ENCODE measurements at regions not wholly inside any gene's neighbourhood (a gene's known extent, or its start where the extent isn't known, plus 50 kb on each side); places are given as distances from the start of the nearest gene placed in this dataset.
A peak's percentile ranks its signal among the peaks of the same experiment; 100 is the strongest.

DNA sequence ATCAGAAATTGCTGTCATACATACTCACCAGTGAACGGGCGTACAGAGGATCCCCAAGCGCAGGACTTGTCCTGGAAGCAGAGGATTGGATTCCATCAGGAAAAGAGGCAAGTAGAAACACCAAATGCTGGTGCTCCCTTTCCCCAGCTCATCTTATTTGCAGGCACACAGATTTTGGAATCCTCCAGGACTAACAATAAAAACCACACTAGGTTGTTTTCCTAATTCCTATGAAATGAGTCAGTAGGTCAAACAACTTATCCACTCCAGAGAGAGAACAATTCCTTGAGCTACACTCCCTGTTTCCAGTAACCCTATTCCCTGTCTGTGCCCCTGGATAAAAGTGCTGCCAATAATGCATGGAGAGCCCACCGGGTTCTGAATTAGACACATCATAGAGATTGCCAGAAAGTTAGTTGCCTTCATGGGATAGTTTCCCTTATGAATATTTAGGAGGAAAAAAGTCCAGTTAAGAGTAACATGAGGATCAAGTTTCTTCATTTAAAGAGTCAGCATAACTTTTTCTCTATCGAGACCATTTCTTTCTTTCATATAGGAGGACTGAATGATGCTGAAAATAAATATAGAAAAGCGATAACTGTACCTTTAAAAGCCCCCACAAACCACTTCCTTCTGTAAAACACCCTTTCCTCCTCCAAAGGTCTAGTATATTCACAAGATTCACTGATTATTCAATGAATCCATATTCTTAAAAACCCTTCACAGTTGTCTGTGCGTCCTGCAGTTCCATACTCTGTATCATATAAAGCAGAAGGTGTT is 178.3 kb upstream of the KLF14 start:
- H3K36me3 ChIP-seq, result no peaks in the 10 kb centered on the region
- H3K27ac ChIP-seq, result peak overlapping the region; percentile 78 to 88 (median 86)
- no peak for DNase-seq
- peaks cover 0 to 65% (median 14%) of the 10 kb centered on the region in 4 donors for H3K4me1 ChIP-seq
- no peaks in the 10 kb centered on the region for H3K9me3 ChIP-seq
- no peaks in the 10 kb centered on the region for H3K27me3 ChIP-seq
- TF ChIP-seq POLR2A (IDR thresholded peaks at IDR 0.05), result no peak
- TF ChIP-seq, protein P1, sequence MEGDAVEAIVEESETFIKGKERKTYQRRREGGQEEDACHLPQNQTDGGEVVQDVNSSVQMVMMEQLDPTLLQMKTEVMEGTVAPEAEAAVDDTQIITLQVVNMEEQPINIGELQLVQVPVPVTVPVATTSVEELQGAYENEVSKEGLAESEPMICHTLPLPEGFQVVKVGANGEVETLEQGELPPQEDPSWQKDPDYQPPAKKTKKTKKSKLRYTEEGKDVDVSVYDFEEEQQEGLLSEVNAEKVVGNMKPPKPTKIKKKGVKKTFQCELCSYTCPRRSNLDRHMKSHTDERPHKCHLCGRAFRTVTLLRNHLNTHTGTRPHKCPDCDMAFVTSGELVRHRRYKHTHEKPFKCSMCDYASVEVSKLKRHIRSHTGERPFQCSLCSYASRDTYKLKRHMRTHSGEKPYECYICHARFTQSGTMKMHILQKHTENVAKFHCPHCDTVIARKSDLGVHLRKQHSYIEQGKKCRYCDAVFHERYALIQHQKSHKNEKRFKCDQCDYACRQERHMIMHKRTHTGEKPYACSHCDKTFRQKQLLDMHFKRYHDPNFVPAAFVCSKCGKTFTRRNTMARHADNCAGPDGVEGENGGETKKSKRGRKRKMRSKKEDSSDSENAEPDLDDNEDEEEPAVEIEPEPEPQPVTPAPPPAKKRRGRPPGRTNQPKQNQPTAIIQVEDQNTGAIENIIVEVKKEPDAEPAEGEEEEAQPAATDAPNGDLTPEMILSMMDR (IDR thresholded peaks at IDR 0.05), result no peak
- H3K4me3 ChIP-seq, result peak overlapping the region; percentile 35 to 53 (median 52)

- H3K27ac ChIP-seq, result peak overlapping the region; percentile 78 to 88 (median 86)
- peaks cover 0 to 73% (median 16%) of the 10 kb centered on the region in 4 donors for H3K4me1 ChIP-seq
- H3K36me3 ChIP-seq, result no peaks in the 10 kb centered on the region
- H3K9me3 ChIP-seq, result no peaks in the 10 kb centered on the region
- no peaks in the 10 kb centered on the region for H3K27me3 ChIP-seq
- peak; percentile 77 to 90 (median 82) for DNase-seq
- TF ChIP-seq, protein P1 (IDR thresholded peaks at IDR 0.05), result no peak
- peak in 1 of 2 donors; percentile 65 for TF ChIP-seq POLR2A (IDR thresholded peaks at IDR 0.05)
- H3K4me3 ChIP-seq, result peak overlapping the region; percentile 35 to 53 (median 52)
Observed at GRCh38 chr7:130912862-130913638, 179.0 kb upstream of the KLF14 start.

- H3K4me1 ChIP-seq, result peaks cover 0 to 80% (median 19%) of the 10 kb centered on the region in 4 donors
- H3K27me3 ChIP-seq, result no peaks in the 10 kb centered on the region
- H3K27ac ChIP-seq, result peak overlapping the region; percentile 78 to 88 (median 86)
- H3K36me3 ChIP-seq, result no peaks in the 10 kb centered on the region
- H3K9me3 ChIP-seq, result no peaks in the 10 kb centered on the region
- DNase-seq, result no peak
- peak overlapping the region; percentile 35 to 53 (median 52) for H3K4me3 ChIP-seq
- TF ChIP-seq, protein P1 (IDR thresholded peaks at IDR 0.05), result no peak
- TF ChIP-seq POLR2A (IDR thresholded peaks at IDR 0.05), result no peak
Observed at GRCh38 chr7:130913639-130914553, 179.9 kb upstream of the KLF14 start.

DNA sequence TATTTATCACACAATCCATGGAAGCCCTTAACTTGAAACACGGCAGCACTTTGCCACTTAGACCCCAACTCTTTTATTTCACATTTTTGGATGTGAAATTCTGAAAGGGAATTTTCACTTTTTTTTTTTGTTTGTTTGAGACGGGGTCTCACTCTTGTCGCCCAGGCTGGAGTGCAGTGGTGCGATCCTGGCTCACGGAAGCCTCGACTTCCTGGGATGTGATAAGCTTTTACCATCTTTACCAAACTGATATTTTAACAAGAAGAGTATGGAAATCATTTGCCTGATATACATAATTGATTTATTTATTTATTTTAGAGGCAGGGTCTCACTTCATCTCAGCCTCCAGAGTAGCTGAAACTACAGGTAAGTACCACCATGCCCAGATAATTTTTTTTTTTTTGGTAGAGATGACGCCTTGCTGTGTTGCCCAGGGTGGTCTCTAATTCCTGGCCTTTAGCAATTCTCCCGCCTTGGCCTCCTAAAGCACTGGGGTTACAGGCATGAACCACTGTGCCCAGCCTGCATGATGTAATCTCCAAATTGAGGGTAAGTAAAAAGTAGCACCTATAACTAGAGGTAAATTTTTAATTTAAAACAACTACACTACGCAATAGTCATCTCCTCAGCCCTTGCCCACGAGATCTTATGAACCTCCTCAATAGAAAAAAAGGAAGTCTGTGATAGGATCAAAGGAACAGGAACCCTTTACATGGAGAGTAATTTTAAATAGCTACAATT is 180.7 kb upstream of the KLF14 start:
- peaks cover 0 to 78% (median 19%) of the 10 kb centered on the region in 4 donors for H3K4me1 ChIP-seq
- no peak overlapping the region for H3K4me3 ChIP-seq
- H3K27me3 ChIP-seq, result no peaks in the 10 kb centered on the region
- H3K27ac ChIP-seq, result peak overlapping the region; percentile 78 to 88 (median 86)
- DNase-seq, result no peak
- H3K9me3 ChIP-seq, result no peaks in the 10 kb centered on the region
- TF ChIP-seq POLR2A (IDR thresholded peaks at IDR 0.05), result no peak
- TF ChIP-seq, protein P1 (IDR thresholded peaks at IDR 0.05), result no peak
- H3K36me3 ChIP-seq, result no peaks in the 10 kb centered on the region

All from Peyer's patch (tissue), 4 donors.